Jurkat, Clone E6-1 (cell line): ENCODE measurements at regions not wholly inside any gene's neighbourhood (a gene's known extent, or its start where the extent isn't known, plus 50 kb on each side); places are given as distances from the start of the nearest gene placed in this dataset.
A peak's percentile ranks its signal among the peaks of the same experiment; 100 is the strongest.
"Not testable (repeated sequence)": the region's sequence is repeated elsewhere in the genome, so short reads cannot be mapped to it uniquely, and the experiment has no call there.

Experiments
- DNase-seq: peaks from one replicate; pipeline ENCODE4 v3.0.0-alpha.2; 2011; ENCODE audit warnings: low read depth, low spot score
- H3K4me3 ChIP-seq: 2 replicates; pipeline ENCODE4 v1.5.1; 2011; ENCODE audit warnings: mild to moderate bottlenecking, low read length, control low read depth, moderate library complexity

GRCh38 chr20:5492937-5493336 lies 117.9 kb downstream of the GPCPD1 start:
- H3K4me3 ChIP-seq = no peak overlapping the region
- no peak for DNase-seq

- no peak overlapping the region for H3K4me3 ChIP-seq
- no peak for DNase-seq
These were observed 119.4 kb downstream of the GPCPD1 start for GRCh38 chr20:5491455-5491854.

GRCh38 chr20:5489601-5490000 lies 121.2 kb downstream of the GPCPD1 start:
- peak; percentile 66 for DNase-seq
- no peak overlapping the region for H3K4me3 ChIP-seq

- peak; percentile 84 for DNase-seq
- no peak overlapping the region for H3K4me3 ChIP-seq
These were observed 122.0 kb downstream of the GPCPD1 start for GRCh38 chr20:5488823-5489222.

GRCh38 chr20:5486377-5487054 lies 124.3 kb downstream of the GPCPD1 start:
- peak; percentile 78 for DNase-seq
- H3K4me3 ChIP-seq = peak overlapping the region; percentile 29

GRCh38 chr20:5484926-5485325 lies 125.9 kb downstream of the GPCPD1 start:
- DNase-seq = no peak
- no peak overlapping the region for H3K4me3 ChIP-seq

GRCh38 chr20:5484346-5484745 lies 126.5 kb downstream of the GPCPD1 start:
- DNase-seq = no peak
- no peak overlapping the region for H3K4me3 ChIP-seq

GRCh38 chr20:5482791-5483190 lies 128.0 kb downstream of the GPCPD1 start:
- H3K4me3 ChIP-seq = no peak overlapping the region
- DNase-seq = no peak

- no peak for DNase-seq
- H3K4me3 ChIP-seq = no peak overlapping the region
These were observed 128.9 kb downstream of the GPCPD1 start for GRCh38 chr20:5481872-5482271.

GRCh38 chr20:5480824-5481600 lies 129.8 kb downstream of the GPCPD1 start:
- H3K4me3 ChIP-seq = no peak overlapping the region
- DNase-seq = no peak

GRCh38 chr20:5474646-5475550 lies 135.9 kb downstream of the GPCPD1 start:
- DNase-seq = no peak
- H3K4me3 ChIP-seq = no peak overlapping the region

GRCh38 chr20:5471866-5472265 lies 138.9 kb downstream of the GPCPD1 start:
- not testable (repeated sequence) for H3K4me3 ChIP-seq, DNase-seq

GRCh38 chr20:5471368-5471767 lies 139.4 kb downstream of the GPCPD1 start:
- DNase-seq = no peak
- no peak overlapping the region for H3K4me3 ChIP-seq

GRCh38 chr20:5470943-5471342 lies 139.9 kb downstream of the GPCPD1 start:
- H3K4me3 ChIP-seq = no peak overlapping the region
- DNase-seq = no peak

GRCh38 chr20:5470458-5470857 lies 140.3 kb downstream of the GPCPD1 start:
- DNase-seq = no peak
- H3K4me3 ChIP-seq = no peak overlapping the region

GRCh38 chr20:5469111-5469510 lies 141.7 kb downstream of the GPCPD1 start:
- H3K4me3 ChIP-seq = no peak overlapping the region
- DNase-seq = no peak

GRCh38 chr20:5467086-5467485 lies 143.7 kb downstream of the GPCPD1 start:
- H3K4me3 ChIP-seq = no peak overlapping the region
- no peak for DNase-seq

- DNase-seq = no peak
- no peak overlapping the region for H3K4me3 ChIP-seq
These were observed 145.2 kb downstream of the GPCPD1 start for GRCh38 chr20:5465604-5465927.

GRCh38 chr20:5464901-5465603 lies 145.8 kb downstream of the GPCPD1 start:
- no peak overlapping the region for H3K4me3 ChIP-seq
- no peak for DNase-seq
